ENCODE measurements at regions not wholly inside any gene's neighbourhood (a gene's known extent, or its start where the extent isn't known, plus 50 kb on each side); places are given as distances from the start of the nearest gene placed in this dataset.
"Not testable (repeated sequence)": the region's sequence is repeated elsewhere in the genome, so short reads cannot be mapped to it uniquely, and the experiment has no call there.

- intact Hi-C loops (cut with micrococcal nuclease; ENCODE audit: unreplicated experiment); ATAC-seq; RAD21 ChIA-PET (ENCODE audit: unreplicated experiment): not testable (repeated sequence)
These were observed 96.3 kb upstream of the PZP start for GRCh38 chr12:9304540-9304939.

GRCh38 chr12:9295872-9296271 lies 87.7 kb upstream of the PZP start:
- H4K20me1 ChIP-seq (ENCODE audit: control insufficient read depth, insufficient read depth); H3K4me2 ChIP-seq (ENCODE audit: control insufficient read depth, insufficient read depth); H3K9ac ChIP-seq (ENCODE audit: control insufficient read depth, insufficient read depth, low read length); H3K36me3 ChIP-seq (ENCODE audit: control insufficient read depth in 2 of 2, insufficient read depth in 2 of 2, low read length in 1 of 2); H3K4me3 ChIP-seq; H3K27me3 ChIP-seq (replicated peaks in 1 of 2; ENCODE audit: control insufficient read depth in 2 of 2, insufficient read depth in 2 of 2, low read length in 1 of 2); POLR2A ChIA-PET; SMC1A ChIA-PET (ENCODE audit: uncharacterized antibody, unreplicated experiment); H3K9me3 ChIP-seq (replicated peaks; ENCODE audit: control insufficient read depth, insufficient read depth, low read length); H2AFZ ChIP-seq (ENCODE audit: control insufficient read depth, low read depth, low read length); FAIRE-seq; BruUV-seq (replicated peaks); intact Hi-C loops (cut with micrococcal nuclease; ENCODE audit: unreplicated experiment); RAD21 ChIA-PET (ENCODE audit: unreplicated experiment); in situ Hi-C loops (cut with MboI); H3K79me2 ChIP-seq (ENCODE audit: control insufficient read depth, insufficient read depth, low read length); H3K27ac ChIP-seq (ENCODE audit: control insufficient read depth, insufficient read depth); CTCF ChIA-PET; H3K4me1 ChIP-seq (ENCODE audit: control insufficient read depth, insufficient read depth, low read length); ATAC-seq; DNase-seq (ENCODE audit: low read depth, low spot score): not testable (repeated sequence)
- WGBS (ENCODE audit: insufficient coverage, insufficient replicate concordance, low lambda C conversion rate, missing lambda C conversion rate), result 100% methylated on average over 1 of the region's 13 CpGs

More at GRCh38 chr12:9304540-9304939, 96.3 kb upstream of the PZP start:
- FAIRE-seq; CTCF ChIA-PET; in situ Hi-C loops (cut with MboI); H3K36me3 ChIP-seq (ENCODE audit: control insufficient read depth in 2 of 2, insufficient read depth in 2 of 2, low read length in 1 of 2); H3K4me1 ChIP-seq (ENCODE audit: control insufficient read depth, insufficient read depth, low read length); H3K4me2 ChIP-seq (ENCODE audit: control insufficient read depth, insufficient read depth); H3K27me3 ChIP-seq (replicated peaks in 1 of 2; ENCODE audit: control insufficient read depth in 2 of 2, insufficient read depth in 2 of 2, low read length in 1 of 2); SMC1A ChIA-PET (ENCODE audit: uncharacterized antibody, unreplicated experiment); POLR2A ChIA-PET; H4K20me1 ChIP-seq (ENCODE audit: control insufficient read depth, insufficient read depth); H3K4me3 ChIP-seq; H3K79me2 ChIP-seq (ENCODE audit: control insufficient read depth, insufficient read depth, low read length); BruUV-seq (replicated peaks); DNase-seq (ENCODE audit: low read depth, low spot score); H3K9ac ChIP-seq (ENCODE audit: control insufficient read depth, insufficient read depth, low read length); H3K9me3 ChIP-seq (replicated peaks; ENCODE audit: control insufficient read depth, insufficient read depth, low read length); H2AFZ ChIP-seq (ENCODE audit: control insufficient read depth, low read depth, low read length); H3K27ac ChIP-seq (ENCODE audit: control insufficient read depth, insufficient read depth): not testable (repeated sequence)
- WGBS (ENCODE audit: insufficient coverage, insufficient replicate concordance, low lambda C conversion rate, missing lambda C conversion rate), result 93% methylated on average over 11 of the region's 13 CpGs

GRCh38 chr12:9294072-9294620 lies 86.0 kb upstream of the PZP start:
- RAD21 ChIA-PET (ENCODE audit: unreplicated experiment); H3K9me3 ChIP-seq (replicated peaks; ENCODE audit: control insufficient read depth, insufficient read depth, low read length); H3K79me2 ChIP-seq (ENCODE audit: control insufficient read depth, insufficient read depth, low read length); H4K20me1 ChIP-seq (ENCODE audit: control insufficient read depth, insufficient read depth); H3K9ac ChIP-seq (ENCODE audit: control insufficient read depth, insufficient read depth, low read length); H3K27ac ChIP-seq (ENCODE audit: control insufficient read depth, insufficient read depth); SMC1A ChIA-PET (ENCODE audit: uncharacterized antibody, unreplicated experiment); FAIRE-seq; DNase-seq (ENCODE audit: low read depth, low spot score); H3K4me3 ChIP-seq; H3K4me1 ChIP-seq (ENCODE audit: control insufficient read depth, insufficient read depth, low read length); H2AFZ ChIP-seq (ENCODE audit: control insufficient read depth, low read depth, low read length); BruUV-seq (replicated peaks); H3K36me3 ChIP-seq (ENCODE audit: control insufficient read depth in 2 of 2, insufficient read depth in 2 of 2, low read length in 1 of 2); ATAC-seq; CTCF ChIA-PET; in situ Hi-C loops (cut with MboI); intact Hi-C loops (cut with micrococcal nuclease; ENCODE audit: unreplicated experiment); H3K27me3 ChIP-seq (replicated peaks in 1 of 2; ENCODE audit: control insufficient read depth in 2 of 2, insufficient read depth in 2 of 2, low read length in 1 of 2); POLR2A ChIA-PET; H3K4me2 ChIP-seq (ENCODE audit: control insufficient read depth, insufficient read depth): not testable (repeated sequence)
- 82% methylated on average over 8 of the region's 16 CpGs for WGBS (ENCODE audit: insufficient coverage, insufficient replicate concordance, low lambda C conversion rate, missing lambda C conversion rate)

GRCh38 chr12:9293391-9293790 lies 85.2 kb upstream of the PZP start:
- no CpG with 5 or more reads among the region's 3 CpGs for WGBS (ENCODE audit: insufficient coverage, insufficient replicate concordance, low lambda C conversion rate, missing lambda C conversion rate)
- CTCF ChIA-PET; H3K4me1 ChIP-seq (ENCODE audit: control insufficient read depth, insufficient read depth, low read length); FAIRE-seq; H3K27me3 ChIP-seq (replicated peaks in 1 of 2; ENCODE audit: control insufficient read depth in 2 of 2, insufficient read depth in 2 of 2, low read length in 1 of 2); H4K20me1 ChIP-seq (ENCODE audit: control insufficient read depth, insufficient read depth); H3K9ac ChIP-seq (ENCODE audit: control insufficient read depth, insufficient read depth, low read length); intact Hi-C loops (cut with micrococcal nuclease; ENCODE audit: unreplicated experiment); RAD21 ChIA-PET (ENCODE audit: unreplicated experiment); H3K9me3 ChIP-seq (replicated peaks; ENCODE audit: control insufficient read depth, insufficient read depth, low read length); H3K4me2 ChIP-seq (ENCODE audit: control insufficient read depth, insufficient read depth); POLR2A ChIA-PET; H3K36me3 ChIP-seq (ENCODE audit: control insufficient read depth in 2 of 2, insufficient read depth in 2 of 2, low read length in 1 of 2); SMC1A ChIA-PET (ENCODE audit: uncharacterized antibody, unreplicated experiment); H3K27ac ChIP-seq (ENCODE audit: control insufficient read depth, insufficient read depth); ATAC-seq; H3K79me2 ChIP-seq (ENCODE audit: control insufficient read depth, insufficient read depth, low read length); H2AFZ ChIP-seq (ENCODE audit: control insufficient read depth, low read depth, low read length); DNase-seq (ENCODE audit: low read depth, low spot score); H3K4me3 ChIP-seq; in situ Hi-C loops (cut with MboI): not testable (repeated sequence)
- BruUV-seq (replicated peaks), result TSS peak; percentile 32
